CMK (cell line): ENCODE measurements at regions not wholly inside any gene's neighbourhood (a gene's known extent, or its start where the extent isn't known, plus 50 kb on each side); places are given as distances from the start of the nearest gene placed in this dataset.
"Not testable (repeated sequence)": the region's sequence is repeated elsewhere in the genome, so short reads cannot be mapped to it uniquely, and the experiment has no call there.

ENCODE experiments used
- DNase-seq: peaks from one replicate; pipeline ENCODE4 v3.0.0-alpha.2; 2010; ENCODE audit warnings: low read depth

GRCh38 chr5:152456815-152457443, 51.9 kb upstream of the NMUR2 start:
- DNase-seq, result no peak

DNA sequence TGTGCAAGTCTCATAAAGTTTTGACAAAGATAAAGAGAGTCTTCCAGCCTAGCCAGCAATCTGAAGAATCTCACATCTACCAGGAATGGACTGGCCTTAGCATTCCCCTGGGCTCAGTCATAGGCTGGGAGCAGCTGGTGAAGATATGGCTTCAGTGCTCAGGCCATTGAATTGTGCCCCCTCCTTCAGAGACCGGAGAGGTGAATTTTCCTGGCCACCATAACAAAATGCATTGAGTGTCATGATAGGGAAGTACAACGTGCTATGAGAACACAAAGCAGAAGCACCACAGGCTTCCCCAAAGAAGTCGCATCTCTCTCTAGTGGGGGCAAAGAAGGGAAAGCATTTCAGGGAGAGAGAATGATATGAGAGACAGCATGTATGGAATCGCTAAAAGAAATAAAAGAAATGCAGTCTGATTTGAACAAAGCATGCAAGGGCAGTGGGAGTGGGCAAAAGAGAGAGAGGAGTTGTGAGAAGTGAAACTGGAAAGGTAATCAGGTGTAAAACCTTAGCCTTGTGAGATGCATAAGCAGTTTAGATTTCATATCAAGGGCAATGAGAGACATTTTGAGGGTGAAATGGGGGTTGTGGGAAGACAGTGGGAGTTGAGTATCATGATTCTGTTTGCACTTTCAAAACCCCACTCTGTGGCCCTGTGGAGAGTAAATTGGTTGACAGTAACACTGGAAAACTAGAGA, 57.1 kb upstream of the NMUR2 start:
- no peak for DNase-seq

- no peak for DNase-seq
Measured at GRCh38 chr5:152464048-152464447, 59.0 kb upstream of the NMUR2 start.

DNA sequence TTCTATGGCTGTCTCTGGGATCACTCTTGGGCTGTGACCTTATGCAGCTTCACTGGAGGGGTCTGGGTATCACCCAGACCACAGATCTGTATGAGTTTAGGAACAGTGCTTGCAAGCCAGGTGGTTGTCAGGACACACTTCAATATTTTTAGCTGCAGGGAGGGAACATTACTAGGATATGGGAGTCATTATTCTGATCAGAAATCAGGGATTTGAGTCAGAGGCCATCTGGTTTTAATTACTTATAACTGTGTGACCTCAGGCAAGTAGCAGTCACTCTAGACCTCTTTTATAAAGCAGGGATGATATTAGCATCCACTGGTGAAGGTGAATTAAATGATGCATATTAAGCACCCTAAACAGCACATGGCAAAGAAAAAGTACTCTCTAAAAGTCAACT, 60.1 kb upstream of the NMUR2 start:
- no peak for DNase-seq

DNA sequence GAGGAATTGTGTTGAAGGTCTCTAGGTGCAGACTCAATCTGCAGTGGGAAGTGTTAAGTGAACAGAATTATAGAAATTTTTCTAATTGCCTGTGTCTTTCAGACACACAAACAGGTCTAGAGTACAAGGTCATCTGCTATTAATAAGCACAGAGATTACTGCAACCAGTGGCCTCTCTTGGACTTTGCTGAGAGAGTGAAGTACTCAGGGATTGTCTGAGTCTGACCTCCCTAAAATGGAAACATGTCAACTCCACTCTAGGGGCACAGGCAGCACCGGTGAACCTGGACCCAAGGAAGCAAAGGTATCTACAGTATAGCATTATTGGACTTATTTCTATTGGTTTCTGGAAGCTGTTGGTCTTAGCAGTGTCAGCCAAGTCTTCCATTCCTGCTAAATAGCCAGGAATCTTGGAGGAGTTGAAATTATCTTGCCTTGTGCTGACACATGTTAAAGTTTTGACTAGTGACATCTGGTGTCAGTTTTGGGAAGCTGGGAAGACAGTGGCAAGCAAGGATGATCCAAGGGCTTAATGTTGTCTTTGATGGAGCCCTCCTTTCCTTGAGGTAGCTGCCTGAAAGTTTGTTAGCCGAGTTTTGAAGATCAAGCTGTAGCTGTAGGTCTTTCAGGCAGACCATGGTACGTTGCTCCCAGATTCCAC, 61.1 kb upstream of the NMUR2 start:
- DNase-seq, result no peak

DNA sequence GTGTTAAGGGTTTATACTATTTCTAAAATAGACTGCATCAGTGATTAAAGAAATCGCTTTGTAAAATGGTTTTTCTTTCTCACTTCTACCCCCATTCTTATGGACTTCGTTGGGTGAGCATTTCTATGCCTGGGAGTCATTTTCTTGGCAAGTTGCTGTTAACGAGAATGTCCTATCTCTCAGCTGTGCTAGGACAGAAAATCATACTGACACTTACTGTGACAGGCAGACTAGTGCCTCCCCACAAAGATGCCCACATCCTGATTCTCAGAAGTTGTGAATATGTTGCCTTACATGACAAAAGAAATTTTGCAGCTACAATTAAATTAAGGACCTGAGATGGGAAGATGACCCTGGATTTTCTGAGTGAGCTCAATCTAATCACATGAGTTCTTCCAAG, 65.1 kb upstream of the NMUR2 start:
- DNase-seq, result no peak

- DNase-seq, result no peak
Measured at GRCh38 chr5:152472083-152472482, 67.0 kb upstream of the NMUR2 start.

GRCh38 chr5:152474961-152475360, 69.9 kb upstream of the NMUR2 start:
- DNase-seq, result no peak

GRCh38 chr5:152477536-152477935, 72.5 kb upstream of the NMUR2 start:
- no peak for DNase-seq

- DNase-seq, result not testable (repeated sequence)
Measured at GRCh38 chr5:152479866-152480265, 74.8 kb upstream of the NMUR2 start.

- not testable (repeated sequence) for DNase-seq
Measured at GRCh38 chr5:152480677-152481076, 75.6 kb upstream of the NMUR2 start.

GRCh38 chr5:152487130-152487529, 82.1 kb upstream of the NMUR2 start:
- DNase-seq, result no peak

DNA sequence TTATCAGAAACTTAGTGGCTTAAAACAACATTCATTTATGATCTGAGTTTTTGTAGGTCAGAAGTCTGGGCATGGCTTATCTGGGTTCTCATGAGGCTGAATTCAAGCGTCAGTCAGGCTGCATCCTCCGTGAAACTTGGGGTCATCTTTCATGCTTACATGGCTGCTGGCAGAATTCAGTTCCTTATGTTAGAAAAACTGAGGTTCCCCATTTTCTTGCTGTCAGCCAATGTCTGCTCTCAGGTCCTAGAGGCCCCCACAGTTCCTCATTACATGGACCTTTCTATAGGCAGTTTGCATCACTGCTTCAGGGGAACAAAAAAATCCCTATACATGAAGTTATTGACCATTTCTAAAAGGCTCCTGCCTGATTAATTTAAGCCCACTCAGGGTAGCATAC, 83.8 kb upstream of the NMUR2 start:
- DNase-seq, result no peak

DNA sequence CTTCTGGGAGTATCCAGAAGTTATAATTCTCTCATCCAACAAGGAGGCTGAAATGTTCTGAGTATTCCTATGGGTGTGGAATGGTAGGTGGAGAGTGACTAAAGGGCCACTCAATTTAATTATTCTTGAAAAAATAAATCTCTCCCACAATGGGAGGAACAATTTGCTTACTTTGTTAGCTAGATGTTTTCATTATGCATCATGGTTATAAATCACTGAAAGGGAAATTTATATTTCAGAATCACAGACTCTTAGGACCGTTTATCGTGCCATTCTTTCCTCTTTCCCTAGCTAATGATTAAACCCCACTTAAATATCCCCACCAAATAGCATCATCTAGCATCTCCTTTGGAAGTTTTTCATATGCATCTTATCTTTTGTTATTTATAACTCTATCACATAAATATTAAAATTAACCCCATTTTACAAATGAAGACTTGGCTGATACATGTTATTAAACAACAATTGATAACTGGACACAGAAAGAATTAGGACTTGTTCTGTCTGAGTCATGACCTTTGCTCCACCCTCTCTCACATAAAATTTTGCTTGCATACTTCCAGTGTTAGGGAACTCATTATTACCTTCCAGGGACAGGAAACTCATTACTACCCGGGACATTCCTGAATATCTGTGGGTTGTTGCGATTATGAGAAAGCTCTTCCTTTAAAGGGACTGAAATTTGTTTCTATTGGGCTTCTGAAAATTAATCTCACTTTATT, 94.9 kb upstream of the NMUR2 start:
- DNase-seq, result no peak

- no peak for DNase-seq
Measured at GRCh38 chr5:152501294-152501693, 96.2 kb upstream of the NMUR2 start.

DNA sequence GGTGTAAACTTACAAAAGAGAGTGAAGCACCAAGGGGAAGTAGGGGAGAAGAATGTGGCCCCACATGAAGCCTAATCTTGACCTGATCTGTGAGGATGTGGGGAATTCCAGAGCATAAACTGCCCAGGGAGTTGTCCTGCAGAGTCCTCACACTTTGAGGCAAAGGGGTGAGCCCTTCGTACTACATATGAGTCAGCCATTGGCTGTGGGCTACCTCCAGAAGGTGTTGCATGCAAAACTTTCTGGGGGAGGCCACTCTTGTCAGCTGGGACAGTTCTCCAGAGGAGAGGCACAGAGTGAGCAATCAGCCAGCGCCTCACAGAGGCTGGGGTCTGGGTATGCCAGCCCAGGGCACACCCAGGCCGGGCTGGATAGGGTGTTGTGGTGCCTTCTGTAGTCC, 98.1 kb upstream of the NMUR2 start:
- DNase-seq, result no peak

DNA sequence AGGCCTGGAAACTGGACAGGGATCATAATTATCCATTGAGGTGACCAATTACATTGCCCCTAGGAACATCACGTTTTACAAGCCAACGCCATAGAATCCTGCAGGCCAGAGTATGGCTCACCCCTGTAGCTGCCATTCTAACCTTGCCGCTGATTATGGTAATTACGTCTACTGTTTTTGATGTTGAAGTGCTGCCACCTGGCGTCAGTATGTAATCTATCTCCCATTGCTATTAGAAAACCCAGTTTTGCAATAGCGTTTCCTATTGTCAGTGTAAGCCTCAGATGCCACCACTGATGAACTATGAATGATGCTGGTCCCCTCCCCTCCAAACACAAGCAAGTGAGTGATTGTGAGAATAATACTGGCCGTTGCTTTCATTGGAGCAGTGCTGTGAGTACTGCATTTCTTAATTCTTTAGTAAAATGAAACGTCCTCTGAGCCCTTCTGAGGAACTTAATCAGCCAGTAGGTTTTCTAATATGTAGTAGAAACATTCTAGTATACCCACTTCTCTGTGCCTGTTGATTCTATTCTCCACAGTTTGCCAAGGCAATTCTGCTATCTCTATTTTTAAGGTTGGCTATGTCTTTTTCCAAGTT, 100.5 kb upstream of the NMUR2 start:
- DNase-seq, result no peak

GRCh38 chr5:152511120-152511519, 106.0 kb upstream of the NMUR2 start:
- DNase-seq, result no peak

- no peak for DNase-seq
Measured at GRCh38 chr5:152511531-152512132, 106.6 kb upstream of the NMUR2 start.

DNA sequence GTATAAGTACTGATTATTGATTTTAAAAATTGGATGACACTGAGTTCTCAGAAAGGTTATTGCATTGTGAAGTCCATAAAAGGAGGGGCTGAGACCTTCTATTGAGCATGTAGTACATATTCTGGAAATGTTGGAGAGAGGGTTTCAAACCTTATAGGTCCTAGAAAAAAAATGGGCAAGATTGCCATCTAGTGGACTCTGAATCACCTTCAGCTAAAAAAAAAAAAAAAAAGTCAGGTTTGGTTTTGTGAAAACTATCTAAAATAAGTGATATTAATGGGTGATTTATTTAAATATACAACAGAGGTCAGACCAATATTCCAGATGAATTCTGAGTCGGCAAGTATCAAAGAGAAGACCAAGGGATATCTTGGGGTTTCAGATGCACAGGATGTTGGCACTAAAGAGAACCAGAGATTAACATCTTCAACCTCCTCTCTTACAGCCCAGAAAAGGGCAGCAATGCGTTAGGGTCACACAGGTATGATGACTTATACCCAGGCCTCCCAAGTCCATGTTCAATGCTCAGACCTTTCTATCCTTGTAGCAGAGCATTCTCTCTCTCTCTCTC, 109.8 kb upstream of the NMUR2 start:
- no peak for DNase-seq

DNA sequence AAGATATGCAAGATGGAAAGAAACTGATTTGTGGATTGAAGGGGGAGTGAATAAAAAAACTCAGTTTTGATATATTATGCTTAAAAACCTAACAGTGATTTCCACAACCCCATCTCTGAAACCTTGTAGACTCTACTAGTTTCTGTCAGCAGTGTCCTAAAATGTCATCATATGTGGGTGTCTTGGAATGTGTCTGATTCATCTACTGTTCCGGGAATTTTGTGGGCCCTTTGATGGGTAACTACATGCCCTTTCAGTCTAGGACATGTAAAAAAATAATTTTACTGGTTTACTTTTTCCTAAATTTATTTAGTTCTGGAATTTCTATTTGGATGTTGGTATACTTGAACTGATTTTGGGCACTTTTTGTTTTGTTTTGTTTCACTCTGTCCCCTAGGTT, 118.9 kb upstream of the NMUR2 start:
- no peak for DNase-seq
